ENCODE measurements at regions not wholly inside any gene's neighbourhood (a gene's known extent, or its start where the extent isn't known, plus 50 kb on each side); places are given as distances from the start of the nearest gene placed in this dataset.

- TF ChIP-seq, protein P1, sequence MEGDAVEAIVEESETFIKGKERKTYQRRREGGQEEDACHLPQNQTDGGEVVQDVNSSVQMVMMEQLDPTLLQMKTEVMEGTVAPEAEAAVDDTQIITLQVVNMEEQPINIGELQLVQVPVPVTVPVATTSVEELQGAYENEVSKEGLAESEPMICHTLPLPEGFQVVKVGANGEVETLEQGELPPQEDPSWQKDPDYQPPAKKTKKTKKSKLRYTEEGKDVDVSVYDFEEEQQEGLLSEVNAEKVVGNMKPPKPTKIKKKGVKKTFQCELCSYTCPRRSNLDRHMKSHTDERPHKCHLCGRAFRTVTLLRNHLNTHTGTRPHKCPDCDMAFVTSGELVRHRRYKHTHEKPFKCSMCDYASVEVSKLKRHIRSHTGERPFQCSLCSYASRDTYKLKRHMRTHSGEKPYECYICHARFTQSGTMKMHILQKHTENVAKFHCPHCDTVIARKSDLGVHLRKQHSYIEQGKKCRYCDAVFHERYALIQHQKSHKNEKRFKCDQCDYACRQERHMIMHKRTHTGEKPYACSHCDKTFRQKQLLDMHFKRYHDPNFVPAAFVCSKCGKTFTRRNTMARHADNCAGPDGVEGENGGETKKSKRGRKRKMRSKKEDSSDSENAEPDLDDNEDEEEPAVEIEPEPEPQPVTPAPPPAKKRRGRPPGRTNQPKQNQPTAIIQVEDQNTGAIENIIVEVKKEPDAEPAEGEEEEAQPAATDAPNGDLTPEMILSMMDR (IDR thresholded peaks at IDR 0.05) = no peak
- TF ChIP-seq POLR2A (IDR thresholded peaks at IDR 0.05) = no peak
These were observed 884.3 kb downstream of the GALC start for GRCh38 chr14:87108726-87109125.

Measured in esophagus squamous epithelium (tissue), 4 donors.